Natural killer cell (primary cell): ENCODE measurements at regions not wholly inside any gene's neighbourhood (a gene's known extent, or its start where the extent isn't known, plus 50 kb on each side); places are given as distances from the start of the nearest gene placed in this dataset.

Experiments
- ATAC-seq, 3 donors: fragments of 150-1000 bp in 2 of 3; fragments of 200-7000 bp in 1 of 3; cut with Tn5 transposase; 1 replicate in 1 of 3; 2 replicates in 2 of 3; pipeline ENCODE4 v1.10.0; 2021; ENCODE audit warnings: mild to moderate bottlenecking in 2 of 3, moderate library complexity in 2 of 3
- DNase-seq, 2 donors: peaks; one replicate each; pipeline versions ENCODE4 v3.0.0 to v3.0.0-alpha.2; 2013 to 2021; ENCODE audit warnings: mixed read lengths in 1 of 2
- H3K27ac ChIP-seq: one replicate; pipeline ENCODE4 v1.5.1; 2013; ENCODE audit warnings: mild to moderate bottlenecking, low read length
- H3K27me3 ChIP-seq: one replicate; pipeline ENCODE4 v1.6.1; 2013; ENCODE audit warnings: low read length; ENCODE audit not compliant: control insufficient read depth, insufficient read depth
- H3K36me3 ChIP-seq: one replicate; pipeline ENCODE4 v1.6.1; 2013; ENCODE audit warnings: low read length; ENCODE audit not compliant: control insufficient read depth, insufficient read depth
- H3K4me1 ChIP-seq: one replicate; pipeline ENCODE4 v1.6.1; 2013; ENCODE audit warnings: low read length; ENCODE audit not compliant: control insufficient read depth, insufficient read depth
- H3K4me3 ChIP-seq: one replicate; pipeline ENCODE4 v1.5.1; 2013; ENCODE audit warnings: low read length
- H3K9me3 ChIP-seq: one replicate; pipeline ENCODE4 v1.6.1; 2013; ENCODE audit warnings: low read length; ENCODE audit not compliant: control insufficient read depth, insufficient read depth
- H3K27ac Mint-ChIP-seq, 2 donors: one replicate each; pipeline ENCODE4 v1.8.0; 2022; ENCODE audit warnings: mild to moderate bottlenecking in 2 of 2, mixed read lengths in 2 of 2, moderate library complexity in 1 of 2
- H3K27me3 Mint-ChIP-seq, 2 donors: one replicate each; pipeline ENCODE4 v1.8.0; 2022; ENCODE audit warnings: low read depth in 2 of 2, mixed read lengths in 2 of 2
- H3K36me3 Mint-ChIP-seq: one replicate; pipeline ENCODE4 v1.8.0; 2022; ENCODE audit warnings: mixed read lengths
- H3K4me1 Mint-ChIP-seq, 2 donors: one replicate each; pipeline ENCODE4 v1.8.0; 2022; ENCODE audit warnings: mixed read lengths in 2 of 2
- H3K4me3 Mint-ChIP-seq: one replicate; pipeline ENCODE4 v1.8.0; 2022; ENCODE audit warnings: mild to moderate bottlenecking, moderate library complexity, mixed read lengths
- H3K9me3 Mint-ChIP-seq, 2 donors: one replicate each; pipeline ENCODE4 v1.8.0; 2022; ENCODE audit warnings: mixed read lengths in 2 of 2
- CTCF ChIP-seq: fragments of 200-600 bp; IDR thresholded peaks from one replicate; pipeline ENCODE4 v1.8.0; 2022; ENCODE audit warnings: antibody characterized with exemption
- WGBS: methylation state at CpG from one replicate; pipeline ENCODE4 v1.1.7; 2013; ENCODE audit warnings: missing lambda C conversion rate; ENCODE audit not compliant: insufficient coverage; 5-methylcytosine and 5-hydroxymethylcytosine counted together
- intact Hi-C: fragments of 100-400 bp; cut with micrococcal nuclease; formaldehyde crosslinking; loops from one replicate; pipeline ENCODE4 v1.14.2; 2022

GRCh38 chr4:126097155-126097799 is 782.5 kb downstream of the FAT4 start:
- intact Hi-C loops, result no loop called here
- H3K4me1 Mint-ChIP-seq, result no peaks in the 10 kb centered on the region
- H3K27ac Mint-ChIP-seq, result no peak overlapping the region
- no peak for DNase-seq
- TF ChIP-seq CTCF, result no peak
- H3K27me3 ChIP-seq, result no peaks in the 10 kb centered on the region
- no peak overlapping the region for H3K4me3 ChIP-seq
- peaks cover 10 to 16% of the 10 kb centered on the region in 2 donors for H3K9me3 Mint-ChIP-seq
- H3K4me1 ChIP-seq, result no peaks in the 10 kb centered on the region
- no peak for ATAC-seq
- peaks cover 5% of the 10 kb centered on the region for H3K9me3 ChIP-seq
- 85% methylated on average over 3 of the region's 4 CpGs for WGBS
- H3K36me3 Mint-ChIP-seq, result no peaks in the 10 kb centered on the region
- H3K4me3 Mint-ChIP-seq, result no peak overlapping the region
- no peaks in the 10 kb centered on the region for H3K36me3 ChIP-seq
- H3K27ac ChIP-seq, result no peak overlapping the region
- no peaks in the 10 kb centered on the region for H3K27me3 Mint-ChIP-seq

DNA sequence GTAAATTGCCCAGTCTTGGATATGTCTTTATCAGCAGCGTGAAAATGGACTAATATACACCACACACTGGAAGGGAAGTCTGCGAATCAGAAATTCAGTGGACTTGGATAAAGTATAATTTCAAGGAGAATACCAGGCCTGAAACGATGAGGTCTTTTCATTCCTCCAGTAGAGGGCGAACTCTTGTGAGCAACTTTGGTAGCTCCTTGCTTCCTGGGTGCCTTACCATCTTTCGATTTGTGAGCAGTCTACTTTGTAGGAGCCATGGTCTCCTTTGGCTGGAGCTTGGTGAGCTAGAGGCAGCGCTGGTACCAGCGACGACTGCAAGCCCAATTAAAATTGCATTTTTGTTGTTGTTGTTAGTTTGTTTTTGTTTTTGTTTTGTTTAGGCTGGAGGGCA is 791.9 kb downstream of the FAT4 start:
- no peak overlapping the region for H3K27ac ChIP-seq
- H3K9me3 ChIP-seq, result no peaks in the 10 kb centered on the region
- H3K4me3 Mint-ChIP-seq, result no peak overlapping the region
- H3K27me3 Mint-ChIP-seq, result no peaks in the 10 kb centered on the region
- intact Hi-C loops, result no loop called here
- no peak overlapping the region for H3K4me3 ChIP-seq
- no peaks in the 10 kb centered on the region for H3K36me3 ChIP-seq
- 95% methylated on average over 7 of the region's 8 CpGs for WGBS
- no peak for DNase-seq
- H3K36me3 Mint-ChIP-seq, result no peaks in the 10 kb centered on the region
- H3K4me1 ChIP-seq, result no peaks in the 10 kb centered on the region
- no peaks in the 10 kb centered on the region for H3K4me1 Mint-ChIP-seq
- no peaks in the 10 kb centered on the region for H3K27me3 ChIP-seq
- TF ChIP-seq CTCF, result no peak
- H3K9me3 Mint-ChIP-seq, result peaks cover 2 to 13% of the 10 kb centered on the region in 2 donors
- H3K27ac Mint-ChIP-seq, result no peak overlapping the region
- no peak for ATAC-seq

GRCh38 chr4:126109836-126110235 is 795.1 kb downstream of the FAT4 start:
- H3K9me3 ChIP-seq, result no peaks in the 10 kb centered on the region
- H3K4me1 Mint-ChIP-seq, result no peaks in the 10 kb centered on the region
- TF ChIP-seq CTCF, result no peak
- no peaks in the 10 kb centered on the region for H3K36me3 Mint-ChIP-seq
- no peaks in the 10 kb centered on the region for H3K27me3 Mint-ChIP-seq
- intact Hi-C loops, result no loop called here
- H3K4me3 ChIP-seq, result no peak overlapping the region
- H3K9me3 Mint-ChIP-seq, result peaks cover 9 to 19% of the 10 kb centered on the region in 2 donors
- no peaks in the 10 kb centered on the region for H3K36me3 ChIP-seq
- no peaks in the 10 kb centered on the region for H3K4me1 ChIP-seq
- no peaks in the 10 kb centered on the region for H3K27me3 ChIP-seq
- ATAC-seq (no peak), DNase-seq (no peak)
- H3K27ac ChIP-seq, result no peak overlapping the region
- 100% methylated on average over 1 of the region's 2 CpGs for WGBS
- H3K27ac Mint-ChIP-seq, result no peak overlapping the region
- no peak overlapping the region for H3K4me3 Mint-ChIP-seq

GRCh38 chr4:126113058-126113457 is 798.3 kb downstream of the FAT4 start:
- H3K4me1 Mint-ChIP-seq, result no peaks in the 10 kb centered on the region
- H3K9me3 Mint-ChIP-seq, result peaks cover 15 to 26% of the 10 kb centered on the region in 2 donors
- Histone ChIP-seq H3K9me3 (no peaks in the 10 kb centered on the region), H3K27me3 (no peaks in the 10 kb centered on the region), H3K4me3 (no peak overlapping the region), H3K4me1 (no peaks in the 10 kb centered on the region), H3K36me3 (no peaks in the 10 kb centered on the region), H3K27ac (no peak overlapping the region)
- no peak for DNase-seq
- H3K27me3 Mint-ChIP-seq, result no peaks in the 10 kb centered on the region
- H3K27ac Mint-ChIP-seq, result no peak overlapping the region
- TF ChIP-seq CTCF, result no peak
- H3K4me3 Mint-ChIP-seq, result no peak overlapping the region
- no peak for ATAC-seq
- intact Hi-C loops, result no loop called here
- WGBS, result no CpG with 5 or more reads among the region's 1 CpG
- H3K36me3 Mint-ChIP-seq, result peaks cover 16% of the 10 kb centered on the region
